ENCODE measurements at regions not wholly inside any gene's neighbourhood (a gene's known extent, or its start where the extent isn't known, plus 50 kb on each side); places are given as distances from the start of the nearest gene placed in this dataset.

GRCh38 chrX:21056622-21057021 is 317.6 kb upstream of the CNKSR2 start:
- DNase-seq, result no peak

GRCh38 chrX:21047034-21047455 is 327.2 kb upstream of the CNKSR2 start:
- DNase-seq, result no peak

- DNase-seq, result no peak
Observed at GRCh38 chrX:21014326-21014725, 359.9 kb upstream of the CNKSR2 start.

- no peak for DNase-seq
Observed at GRCh38 chrX:21004835-21005234, 369.4 kb upstream of the CNKSR2 start.

- DNase-seq, result no peak
Observed at GRCh38 chrX:20995829-20996228, 378.4 kb upstream of the CNKSR2 start.

- no peak for DNase-seq
Observed at GRCh38 chrX:20989361-20989760, 384.9 kb upstream of the CNKSR2 start.

GRCh38 chrX:20988804-20989203 is 385.4 kb upstream of the CNKSR2 start:
- no peak for DNase-seq

GRCh38 chrX:20988118-20988517 is 386.1 kb upstream of the CNKSR2 start:
- peak; percentile 2 for DNase-seq

- DNase-seq, result no peak
Observed at GRCh38 chrX:20980426-20980825, 393.8 kb upstream of the CNKSR2 start.

- DNase-seq, result no peak
Observed at GRCh38 chrX:20974326-20974725, 399.9 kb upstream of the CNKSR2 start.

GRCh38 chrX:20973038-20973437 is 401.2 kb upstream of the CNKSR2 start:
- no peak for DNase-seq

- DNase-seq, result no peak
Observed at GRCh38 chrX:20971250-20971649, 403.0 kb upstream of the CNKSR2 start.

GRCh38 chrX:20969565-20969964 is 404.7 kb upstream of the CNKSR2 start:
- no peak for DNase-seq

- no peak for DNase-seq
Observed at GRCh38 chrX:20968996-20969395, 405.2 kb upstream of the CNKSR2 start.

GRCh38 chrX:20967725-20968124 is 406.5 kb upstream of the CNKSR2 start:
- no peak for DNase-seq

GRCh38 chrX:20965270-20966044 is 408.8 kb upstream of the CNKSR2 start:
- DNase-seq, result no peak

- DNase-seq, result no peak
Observed at GRCh38 chrX:20954014-20954413, 420.2 kb upstream of the CNKSR2 start.

GRCh38 chrX:20952180-20952579 is 422.0 kb upstream of the CNKSR2 start:
- DNase-seq, result no peak

- no peak for DNase-seq
Observed at GRCh38 chrX:20951016-20951810, 423.0 kb upstream of the CNKSR2 start.

GRCh38 chrX:20947411-20947912 is 426.8 kb upstream of the CNKSR2 start:
- no peak for DNase-seq

GRCh38 chrX:20913760-20914159 is 460.5 kb upstream of the CNKSR2 start:
- no peak for DNase-seq

- DNase-seq, result no peak
Observed at GRCh38 chrX:20906571-20906970, 467.6 kb upstream of the CNKSR2 start.

- no peak for DNase-seq
Observed at GRCh38 chrX:20884565-20884964, 489.7 kb upstream of the CNKSR2 start.

- DNase-seq, result no peak
Observed at GRCh38 chrX:20863649-20864048, 510.6 kb upstream of the CNKSR2 start.
